ENCODE measurements at regions not wholly inside any gene's neighbourhood (a gene's known extent, or its start where the extent isn't known, plus 50 kb on each side); places are given as distances from the start of the nearest gene placed in this dataset.

DNA sequence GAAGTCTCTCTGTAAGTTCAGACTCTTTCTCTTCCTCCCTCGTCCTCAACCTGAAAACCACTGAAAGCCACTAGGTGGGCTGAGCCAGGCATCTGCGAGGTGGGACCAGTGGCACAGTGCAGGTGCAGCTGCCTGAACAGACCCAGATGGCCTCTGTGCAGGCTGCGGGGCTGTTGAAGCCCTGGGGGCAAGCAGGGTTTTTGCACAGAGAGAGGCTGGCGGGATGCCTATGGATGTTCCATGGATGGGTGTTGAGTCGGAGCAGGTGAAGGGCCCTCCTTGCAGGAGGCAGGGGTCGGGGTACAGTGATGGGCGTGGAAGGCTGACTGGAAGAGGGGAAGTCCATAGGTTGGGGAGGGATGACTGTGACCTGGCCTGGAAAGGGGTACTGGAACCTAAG lies 350.2 kb upstream of the FAT1 start:
- no peak for DNase-seq (ENCODE audit: low read depth)
- TF ChIP-seq, protein P1, sequence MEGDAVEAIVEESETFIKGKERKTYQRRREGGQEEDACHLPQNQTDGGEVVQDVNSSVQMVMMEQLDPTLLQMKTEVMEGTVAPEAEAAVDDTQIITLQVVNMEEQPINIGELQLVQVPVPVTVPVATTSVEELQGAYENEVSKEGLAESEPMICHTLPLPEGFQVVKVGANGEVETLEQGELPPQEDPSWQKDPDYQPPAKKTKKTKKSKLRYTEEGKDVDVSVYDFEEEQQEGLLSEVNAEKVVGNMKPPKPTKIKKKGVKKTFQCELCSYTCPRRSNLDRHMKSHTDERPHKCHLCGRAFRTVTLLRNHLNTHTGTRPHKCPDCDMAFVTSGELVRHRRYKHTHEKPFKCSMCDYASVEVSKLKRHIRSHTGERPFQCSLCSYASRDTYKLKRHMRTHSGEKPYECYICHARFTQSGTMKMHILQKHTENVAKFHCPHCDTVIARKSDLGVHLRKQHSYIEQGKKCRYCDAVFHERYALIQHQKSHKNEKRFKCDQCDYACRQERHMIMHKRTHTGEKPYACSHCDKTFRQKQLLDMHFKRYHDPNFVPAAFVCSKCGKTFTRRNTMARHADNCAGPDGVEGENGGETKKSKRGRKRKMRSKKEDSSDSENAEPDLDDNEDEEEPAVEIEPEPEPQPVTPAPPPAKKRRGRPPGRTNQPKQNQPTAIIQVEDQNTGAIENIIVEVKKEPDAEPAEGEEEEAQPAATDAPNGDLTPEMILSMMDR (conservative IDR thresholded peaks at IDR 0.05; ENCODE audit: low read depth, low read length), result no peak
- H3K4me3 ChIP-seq (ENCODE audit: low read depth, low read length), result no peak overlapping the region

DNA sequence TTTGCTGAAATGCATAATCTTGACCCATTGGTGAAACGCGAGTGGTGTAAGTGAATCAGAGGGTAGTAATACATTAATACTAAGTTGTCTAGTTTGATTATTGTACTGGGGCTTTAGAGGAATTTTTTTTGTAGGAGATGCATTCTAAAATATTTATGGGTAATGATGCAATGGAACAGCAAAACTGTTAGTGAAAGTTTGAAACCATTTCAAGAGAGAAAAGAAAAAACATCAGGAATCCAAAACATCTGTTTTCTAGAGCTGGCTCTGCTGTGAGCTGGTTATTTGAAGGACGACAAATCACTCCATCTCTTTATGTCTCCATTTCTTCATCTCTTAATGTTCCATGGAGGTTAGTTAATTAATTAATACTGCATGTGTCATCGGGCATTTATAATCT lies 351.9 kb upstream of the FAT1 start:
- TF ChIP-seq, protein P1 (conservative IDR thresholded peaks at IDR 0.05; ENCODE audit: low read depth, low read length), result no peak
- DNase-seq (ENCODE audit: low read depth), result no peak
- no peak overlapping the region for H3K4me3 ChIP-seq (ENCODE audit: low read depth, low read length)

DNA sequence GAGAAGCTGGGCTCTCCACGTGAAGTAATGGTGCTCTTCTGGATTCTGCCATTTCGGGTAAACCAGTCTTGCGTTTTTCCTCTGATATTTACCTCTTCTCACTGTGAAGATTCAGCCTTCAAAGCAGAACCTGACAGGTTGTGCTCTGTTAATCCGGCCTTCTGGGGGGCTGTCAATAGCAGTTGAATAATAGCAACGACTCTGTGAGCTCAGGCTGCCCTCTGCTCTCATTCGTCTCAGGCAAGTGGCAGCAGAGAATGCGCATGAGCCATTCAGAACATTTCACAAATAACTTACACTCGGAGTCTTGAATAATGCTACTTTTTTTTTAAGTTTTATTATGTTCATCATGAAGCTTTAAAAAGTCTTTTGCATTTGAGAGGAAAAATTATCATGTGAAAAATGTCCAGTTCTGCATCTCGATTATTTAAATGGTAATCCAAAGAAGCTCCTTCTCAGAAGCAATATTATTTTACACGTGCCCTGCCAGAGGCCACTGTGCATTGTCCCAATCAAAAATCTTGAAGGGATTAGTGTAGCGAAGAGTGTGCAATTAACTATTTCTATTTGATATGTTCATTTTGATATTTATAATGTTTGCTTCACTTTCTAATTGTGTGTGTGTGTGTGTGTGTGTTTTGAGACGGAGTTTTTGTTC lies 354.2 kb upstream of the FAT1 start:
- no peak overlapping the region for H3K4me3 ChIP-seq (ENCODE audit: low read depth, low read length)
- no peak for DNase-seq (ENCODE audit: low read depth)
- TF ChIP-seq, protein P1 (conservative IDR thresholded peaks at IDR 0.05; ENCODE audit: low read depth, low read length), result no peak

DNA sequence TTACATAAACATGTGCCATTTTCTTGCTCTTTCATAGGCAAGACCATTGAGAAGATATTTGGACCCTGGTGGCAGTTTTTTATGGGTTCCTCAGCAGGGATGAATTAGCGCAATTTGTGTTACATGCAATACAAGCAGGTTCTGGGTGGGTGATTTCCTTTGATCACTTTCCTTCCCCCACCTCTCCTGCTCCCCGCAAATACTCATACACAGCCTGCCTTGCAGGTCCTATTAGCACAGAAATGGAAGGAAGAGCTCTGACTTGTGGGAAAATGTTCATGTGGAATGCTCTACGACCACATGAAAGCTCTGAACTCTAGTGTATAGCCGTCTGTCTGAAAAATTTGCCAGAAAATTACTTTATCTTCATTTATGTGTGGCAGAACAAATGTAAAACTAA lies 361.0 kb upstream of the FAT1 start:
- H3K4me3 ChIP-seq (ENCODE audit: low read depth, low read length), result no peak overlapping the region
- TF ChIP-seq, protein P1 (conservative IDR thresholded peaks at IDR 0.05; ENCODE audit: low read depth, low read length), result no peak
- no peak for DNase-seq (ENCODE audit: low read depth)

DNA sequence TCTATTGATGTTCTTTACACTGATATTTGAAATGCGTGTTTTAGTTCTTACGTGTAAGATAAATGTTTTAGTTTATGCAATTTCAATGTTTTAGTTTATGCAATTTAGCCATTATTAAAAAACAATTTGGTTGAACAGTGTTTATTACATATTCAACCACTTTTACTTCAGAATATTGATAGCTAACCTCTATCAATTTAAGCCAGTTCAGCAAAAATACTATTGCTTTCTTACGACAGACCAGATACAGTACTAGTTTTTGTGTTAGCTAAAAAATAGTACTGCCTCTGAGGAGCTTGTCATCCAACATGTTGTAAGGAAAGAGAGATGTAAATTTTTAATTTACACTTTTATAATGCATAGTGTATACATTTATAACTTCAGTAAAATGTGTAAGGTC lies 361.7 kb upstream of the FAT1 start:
- TF ChIP-seq, protein P1 (conservative IDR thresholded peaks at IDR 0.05; ENCODE audit: low read depth, low read length), result no peak
- no peak for DNase-seq (ENCODE audit: low read depth)
- H3K4me3 ChIP-seq (ENCODE audit: low read depth, low read length), result no peak overlapping the region

DNA sequence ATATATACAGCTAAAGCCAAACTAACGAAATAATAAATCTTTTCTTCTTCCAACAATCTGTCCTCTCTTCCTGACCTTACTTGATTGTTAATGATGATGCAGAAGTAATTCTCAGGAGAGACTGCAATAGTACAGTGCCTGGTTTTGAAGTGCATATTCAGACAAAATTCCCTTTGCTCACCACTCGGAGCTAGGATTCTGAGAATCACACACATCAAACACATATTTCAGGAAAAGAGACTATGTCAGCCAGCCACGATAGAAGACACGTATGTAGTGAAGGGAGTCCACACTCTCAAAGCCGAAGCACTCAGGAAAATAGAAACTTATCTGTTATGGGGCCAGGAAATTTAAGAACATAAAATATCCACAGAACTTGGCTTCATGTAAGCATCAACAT lies 362.5 kb upstream of the FAT1 start:
- no peak overlapping the region for H3K4me3 ChIP-seq (ENCODE audit: low read depth, low read length)
- TF ChIP-seq, protein P1 (conservative IDR thresholded peaks at IDR 0.05; ENCODE audit: low read depth, low read length), result no peak
- DNase-seq (ENCODE audit: low read depth), result no peak

DNA sequence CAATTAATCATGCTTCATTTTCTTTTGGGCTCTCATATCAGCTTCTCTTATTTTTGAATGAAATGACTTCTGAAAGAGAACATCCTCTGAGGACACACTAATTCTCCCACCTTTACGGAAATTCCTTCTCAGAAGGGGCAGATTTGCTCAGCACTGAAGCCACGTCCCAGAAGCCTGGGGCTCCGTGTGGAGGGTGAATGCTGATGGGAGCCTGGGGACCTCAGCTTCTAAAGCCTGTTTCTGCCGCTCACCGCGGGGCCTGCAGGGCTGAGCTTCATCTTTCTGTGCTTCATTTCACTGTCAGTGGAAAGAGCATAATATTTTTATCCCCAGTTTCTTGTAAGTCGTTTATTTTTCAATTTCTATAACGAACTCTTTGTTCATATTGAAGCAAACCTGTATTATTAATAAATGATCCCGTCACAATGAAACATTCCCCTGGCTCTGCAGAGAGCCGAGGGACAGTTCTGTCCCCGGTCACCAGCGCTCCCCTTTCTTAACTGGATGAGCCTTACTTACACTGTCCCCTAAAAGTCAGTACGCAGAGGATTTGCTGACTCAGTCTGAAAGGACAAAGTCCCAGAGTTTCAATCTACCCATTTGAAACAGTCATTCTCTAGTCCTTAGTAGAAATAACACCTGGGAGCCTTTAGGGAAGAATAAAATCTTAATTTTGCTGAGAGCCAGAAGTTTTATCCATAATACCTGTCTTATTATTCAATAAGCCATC lies 364.6 kb upstream of the FAT1 start:
- no peak for DNase-seq (ENCODE audit: low read depth)
- TF ChIP-seq, protein P1 (conservative IDR thresholded peaks at IDR 0.05; ENCODE audit: low read depth, low read length), result no peak
- H3K4me3 ChIP-seq (ENCODE audit: low read depth, low read length), result no peak overlapping the region
